ENCODE measurements at regions not wholly inside any gene's neighbourhood (a gene's known extent, or its start where the extent isn't known, plus 50 kb on each side); places are given as distances from the start of the nearest gene placed in this dataset.

DNA sequence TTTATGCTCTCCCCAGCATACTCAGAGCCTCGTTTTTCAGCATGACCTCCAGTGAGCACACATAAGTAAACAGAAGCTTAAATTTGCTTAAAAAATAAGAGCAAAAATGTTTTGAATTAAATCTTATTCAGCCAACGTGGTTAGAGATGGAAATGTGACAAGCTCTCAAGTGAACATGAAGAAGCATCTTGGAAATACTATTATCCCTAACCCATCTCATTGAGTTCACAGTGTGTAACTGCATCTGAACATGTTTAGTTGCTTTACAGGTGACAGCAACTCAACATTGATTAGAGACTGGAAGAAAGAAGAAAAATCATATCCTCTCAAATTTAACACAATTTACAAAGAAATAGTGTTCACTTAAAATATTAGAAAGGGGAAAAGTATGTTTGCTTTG, 1785.1 kb downstream of the MAT2B start:
- DNase-seq (ENCODE audit: low read depth), result no peak

DNA sequence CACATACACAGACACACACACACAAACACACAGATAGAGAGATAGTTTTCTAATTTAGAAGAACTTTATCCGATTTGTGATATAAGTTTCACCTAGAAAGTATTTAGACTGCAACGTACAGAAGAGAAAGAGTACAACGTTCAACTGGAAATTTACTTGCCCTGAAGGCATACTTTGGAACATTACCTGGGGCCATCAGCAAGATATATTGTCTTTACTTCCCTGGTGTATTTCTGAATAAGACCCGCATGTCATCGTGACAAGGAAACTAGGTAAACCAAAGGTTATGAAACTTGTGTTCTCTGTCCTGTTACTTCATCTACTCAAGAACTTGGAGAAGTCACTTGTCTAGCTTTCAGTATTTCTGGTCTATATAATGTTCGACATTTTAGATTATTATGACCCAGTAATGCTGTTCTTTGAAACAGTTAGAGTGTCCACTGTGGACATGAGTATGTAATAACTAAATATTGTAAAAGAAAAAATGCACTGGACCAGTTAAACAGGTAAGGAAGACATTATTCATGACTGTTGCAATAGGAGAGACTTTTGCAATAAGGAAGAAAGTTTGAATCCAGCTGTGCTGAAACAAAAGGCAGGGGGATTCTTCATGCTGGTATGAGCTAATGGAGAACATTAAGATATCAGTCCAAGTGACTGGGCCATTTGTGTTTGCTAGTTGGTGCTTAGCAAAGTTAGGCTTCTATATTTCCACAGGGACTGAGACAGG, 1791.1 kb downstream of the MAT2B start:
- no peak for DNase-seq (ENCODE audit: low read depth)

DNA sequence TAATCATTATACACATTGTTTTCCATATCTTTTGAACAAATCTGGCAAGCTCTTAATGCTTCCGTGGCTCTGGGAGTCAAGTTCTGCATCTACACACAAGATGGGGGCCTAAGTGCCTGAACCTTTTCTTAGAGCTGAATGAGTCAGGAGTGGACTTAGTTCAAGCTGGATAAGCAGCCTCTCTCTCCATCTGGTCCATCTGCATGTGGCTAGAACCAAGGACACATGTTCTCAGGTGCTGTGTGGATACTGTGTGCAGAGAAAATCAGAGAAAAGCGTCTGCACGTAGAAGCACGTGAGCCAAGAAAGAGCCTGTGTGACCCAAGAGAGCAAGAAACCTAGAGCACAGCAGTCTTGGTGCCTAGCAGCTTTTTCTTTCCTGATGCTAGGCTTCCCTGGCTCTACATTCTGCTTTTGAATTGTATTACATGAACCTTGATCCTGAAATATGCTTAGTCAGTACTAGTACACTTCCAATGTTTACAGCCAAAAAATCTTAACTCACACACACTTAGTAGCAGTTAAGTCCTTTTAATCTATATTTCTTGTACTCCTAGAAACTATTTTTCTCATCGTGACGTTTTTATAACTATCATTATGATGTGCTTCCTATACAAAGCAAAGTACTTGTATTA, 1798.9 kb downstream of the MAT2B start:
- no peak for DNase-seq (ENCODE audit: low read depth)

DNA sequence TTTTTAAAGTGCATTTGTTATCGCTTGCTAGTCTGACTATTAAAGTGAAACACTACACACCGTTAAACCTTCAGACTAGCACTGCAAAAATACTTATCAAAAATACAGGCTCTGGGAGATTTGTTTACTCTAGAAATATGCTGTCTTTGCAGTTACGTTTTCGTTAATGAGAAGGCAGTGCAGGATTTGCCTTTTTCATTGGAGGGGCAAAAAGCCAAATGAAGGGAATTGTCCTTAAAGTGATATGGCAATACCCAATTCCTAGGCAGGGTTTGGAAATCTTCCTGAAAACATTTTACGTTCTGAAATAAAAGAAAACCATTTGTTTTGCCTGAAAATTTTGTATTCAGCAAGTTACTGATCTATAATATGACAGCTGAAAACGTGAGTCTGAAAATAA, 1800.2 kb downstream of the MAT2B start:
- DNase-seq (ENCODE audit: low read depth), result no peak

DNA sequence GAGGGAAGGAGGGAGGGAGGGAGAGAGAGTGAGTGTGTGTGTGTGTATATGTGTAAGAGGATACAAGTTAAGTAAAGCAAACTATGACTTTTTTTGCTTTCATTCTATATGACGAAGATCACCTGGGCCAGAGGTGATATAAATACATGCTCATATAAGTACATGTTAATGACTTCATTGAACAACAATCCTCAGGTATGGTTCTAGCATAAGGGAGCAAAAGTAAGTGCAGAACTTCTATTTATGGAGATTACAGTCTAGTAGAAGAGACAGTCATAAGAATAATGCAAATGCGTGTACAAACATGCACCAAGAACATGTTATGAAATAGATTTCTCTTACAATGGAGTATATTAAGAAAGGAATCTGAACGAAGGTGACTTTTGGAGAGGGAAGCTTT, 1804.0 kb downstream of the MAT2B start:
- DNase-seq (ENCODE audit: low read depth), result no peak

DNA sequence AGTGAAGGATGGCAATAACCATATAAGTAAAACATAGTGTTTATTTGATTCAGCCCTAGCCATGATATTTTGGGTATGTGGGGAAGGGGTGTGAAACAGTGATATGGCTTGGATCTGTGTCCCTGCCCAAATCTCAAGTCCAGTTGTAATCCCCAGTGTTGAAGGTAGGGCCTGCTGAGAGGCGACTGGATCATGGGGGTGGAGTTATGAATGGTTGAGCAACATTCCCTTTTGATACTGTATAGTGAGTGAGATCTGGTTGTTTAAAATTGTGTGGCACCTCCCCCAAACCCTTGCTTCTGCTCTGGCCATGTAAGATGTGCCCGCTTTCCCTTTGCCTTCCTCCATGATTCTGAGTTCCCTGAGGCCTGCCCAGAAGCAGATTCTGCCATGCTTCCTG, 1804.6 kb downstream of the MAT2B start:
- no peak for DNase-seq (ENCODE audit: low read depth)

DNA sequence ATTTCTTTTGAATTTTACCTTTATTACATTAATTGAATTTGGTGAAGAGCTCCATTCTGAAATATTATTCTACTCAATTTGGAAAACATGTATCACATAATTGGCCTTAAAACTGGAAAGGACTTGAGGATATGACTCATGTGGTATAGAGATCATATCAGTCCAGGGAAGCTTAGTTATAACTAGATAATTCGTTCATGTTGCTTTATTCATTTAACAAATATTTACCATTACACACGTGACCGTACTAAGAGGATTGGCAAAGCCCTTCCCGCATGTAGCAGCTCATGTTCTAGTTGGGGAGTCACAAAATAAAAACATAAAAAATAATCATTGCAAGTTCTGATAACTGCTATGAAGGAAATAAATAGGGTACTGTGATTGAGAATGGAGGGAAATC, 1816.5 kb downstream of the MAT2B start:
- DNase-seq (ENCODE audit: low read depth), result no peak

DNA sequence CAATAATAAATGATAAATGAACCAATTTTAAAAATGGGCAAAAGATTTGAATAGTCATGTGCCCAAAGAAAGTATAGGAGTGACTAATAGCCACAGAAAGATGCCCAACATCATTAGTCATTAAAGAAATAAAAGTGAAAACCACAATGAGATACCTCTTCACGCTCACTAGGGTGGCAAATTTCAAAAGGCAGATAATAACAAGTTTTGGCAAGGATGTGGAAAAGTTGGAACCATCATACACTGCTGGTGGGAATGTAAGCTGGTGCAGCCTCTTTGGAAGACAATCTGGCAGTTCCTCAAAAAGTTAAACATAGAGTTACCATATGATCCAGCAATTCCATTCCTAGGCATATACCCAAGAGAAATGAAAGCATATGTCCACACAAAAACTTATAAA, 1819.8 kb downstream of the MAT2B start:
- DNase-seq (ENCODE audit: low read depth), result no peak

DNA sequence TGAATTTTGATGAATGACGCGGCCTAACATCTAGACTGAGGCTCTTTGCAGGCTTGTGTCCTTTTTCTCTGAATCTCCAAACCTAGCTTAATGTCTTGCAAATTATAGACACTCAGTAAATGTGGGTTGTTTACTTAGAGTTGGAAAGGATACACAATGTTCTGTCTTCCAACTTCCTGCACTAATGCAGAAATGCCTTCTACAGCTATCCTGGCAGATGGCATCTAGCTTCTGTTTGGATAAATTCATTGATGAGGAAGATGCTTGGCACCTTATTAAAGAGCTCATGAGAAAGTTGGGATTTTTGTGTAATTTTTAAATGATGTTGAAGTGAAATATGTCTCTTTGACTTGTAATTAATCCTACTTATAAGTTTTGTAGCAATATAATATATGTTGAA, 1822.2 kb downstream of the MAT2B start:
- DNase-seq (ENCODE audit: low read depth), result no peak

DNA sequence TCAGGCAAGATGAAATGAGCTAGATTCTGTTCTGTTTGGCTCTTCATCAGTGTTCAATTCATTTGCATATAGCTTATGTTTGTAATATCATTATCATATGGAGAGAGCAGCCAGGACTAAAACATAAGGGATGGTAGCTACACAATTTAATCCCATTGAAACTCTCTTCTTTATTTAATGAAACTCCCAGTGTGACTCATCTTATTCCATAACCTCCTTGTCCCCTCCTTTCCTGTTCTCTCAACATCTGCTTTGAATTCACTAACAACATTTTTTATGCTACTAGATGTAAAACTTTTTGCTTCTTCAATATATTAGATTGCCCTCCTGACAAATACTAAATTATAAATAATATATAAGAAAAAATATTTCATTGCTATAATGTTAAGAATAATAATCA, 1823.4 kb downstream of the MAT2B start:
- no peak for DNase-seq (ENCODE audit: low read depth)

DNA sequence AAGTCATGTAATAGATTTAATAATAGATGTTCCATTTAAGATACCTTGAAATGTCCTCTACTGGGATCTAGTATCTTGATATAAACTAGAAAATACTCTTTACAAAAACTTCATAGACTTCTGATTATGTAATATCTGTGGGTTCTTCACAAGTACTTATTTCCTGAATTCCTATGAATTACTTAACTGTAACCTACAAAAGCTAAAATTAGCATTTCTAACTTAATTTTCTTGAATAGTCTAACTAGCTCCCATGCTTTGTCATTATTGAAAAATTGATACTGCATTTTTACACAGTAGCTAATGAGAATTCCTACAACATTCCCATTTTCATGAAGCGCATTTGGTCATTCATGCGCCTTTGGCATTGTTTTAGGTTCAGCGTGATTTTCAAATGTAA, 1828.2 kb downstream of the MAT2B start:
- DNase-seq (ENCODE audit: low read depth), result no peak

DNA sequence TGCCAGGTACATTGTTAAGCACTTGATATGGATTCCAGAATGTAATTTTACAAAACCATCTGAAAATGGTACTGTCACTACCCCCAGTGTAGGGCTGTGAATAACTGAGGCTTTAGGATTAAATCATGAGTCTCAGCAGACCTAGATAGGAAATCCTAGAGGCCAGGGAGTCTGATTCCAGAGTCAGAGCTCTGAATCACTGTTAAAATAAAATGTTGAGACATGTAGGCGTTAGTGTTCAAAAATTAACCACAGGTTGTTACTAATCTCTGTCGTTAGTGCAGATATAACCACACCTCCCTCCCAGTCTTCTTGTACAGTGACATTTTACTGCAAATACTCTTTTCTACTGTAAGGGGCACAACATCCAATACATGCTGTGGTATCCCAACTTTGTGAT, 1828.8 kb downstream of the MAT2B start:
- DNase-seq (ENCODE audit: low read depth), result no peak

DNA sequence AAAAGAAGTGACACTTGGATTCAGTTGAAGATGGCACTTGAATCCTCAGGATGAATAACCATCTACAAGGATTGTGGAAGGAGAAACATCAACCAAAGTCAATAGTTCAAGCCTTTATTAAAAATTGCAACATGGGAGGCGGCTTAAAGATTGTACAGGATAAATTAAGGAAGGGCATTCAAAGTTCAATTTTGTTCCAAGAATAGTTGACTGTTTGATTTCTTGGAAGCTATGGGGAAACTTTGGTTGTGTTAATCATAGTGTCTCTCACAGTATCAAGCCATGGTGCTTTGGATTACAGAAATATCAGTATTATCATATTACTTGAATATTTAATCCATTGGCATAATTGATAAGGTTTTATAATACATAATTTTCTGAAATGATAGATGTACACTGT, 1844.3 kb downstream of the MAT2B start:
- DNase-seq (ENCODE audit: low read depth), result no peak

DNA sequence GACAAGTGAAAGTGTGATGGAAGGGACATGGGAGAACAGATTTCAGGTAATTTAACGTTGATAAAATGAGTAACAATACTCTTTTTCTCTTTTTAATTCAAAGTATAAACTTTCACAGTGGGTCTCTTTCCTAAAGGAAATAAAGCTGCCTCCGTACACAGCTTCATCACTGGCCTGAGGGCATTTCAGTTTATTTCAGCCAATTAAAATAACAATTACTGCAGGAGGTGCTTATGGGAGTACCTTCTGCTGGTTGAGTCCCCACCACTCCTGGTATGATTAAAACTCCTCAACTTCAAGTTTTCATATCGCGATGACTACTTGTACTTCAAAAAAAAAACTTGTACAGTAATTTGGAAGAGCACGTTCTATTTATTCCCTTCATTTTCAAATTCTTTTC, 1845.9 kb downstream of the MAT2B start:
- DNase-seq (ENCODE audit: low read depth), result no peak

DNA sequence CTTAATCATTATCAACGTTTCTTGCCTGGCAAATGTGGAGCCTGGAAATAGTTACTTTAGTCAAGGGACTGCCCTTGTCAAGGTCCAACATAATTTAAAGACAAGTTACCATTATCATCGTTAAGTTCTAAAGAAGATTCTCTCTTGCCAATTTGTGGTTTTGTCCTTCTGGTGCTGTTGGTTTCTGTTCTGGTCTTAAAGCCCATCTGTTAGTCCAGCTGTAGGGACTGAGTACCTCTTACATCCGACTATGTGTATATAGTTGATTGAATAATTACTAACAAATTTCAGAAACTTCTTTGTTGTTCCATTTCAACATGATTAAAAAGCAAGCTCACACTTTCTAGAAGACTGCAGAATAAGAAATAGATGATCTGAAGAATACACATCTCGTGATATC, 1854.9 kb downstream of the MAT2B start:
- no peak for DNase-seq (ENCODE audit: low read depth)

DNA sequence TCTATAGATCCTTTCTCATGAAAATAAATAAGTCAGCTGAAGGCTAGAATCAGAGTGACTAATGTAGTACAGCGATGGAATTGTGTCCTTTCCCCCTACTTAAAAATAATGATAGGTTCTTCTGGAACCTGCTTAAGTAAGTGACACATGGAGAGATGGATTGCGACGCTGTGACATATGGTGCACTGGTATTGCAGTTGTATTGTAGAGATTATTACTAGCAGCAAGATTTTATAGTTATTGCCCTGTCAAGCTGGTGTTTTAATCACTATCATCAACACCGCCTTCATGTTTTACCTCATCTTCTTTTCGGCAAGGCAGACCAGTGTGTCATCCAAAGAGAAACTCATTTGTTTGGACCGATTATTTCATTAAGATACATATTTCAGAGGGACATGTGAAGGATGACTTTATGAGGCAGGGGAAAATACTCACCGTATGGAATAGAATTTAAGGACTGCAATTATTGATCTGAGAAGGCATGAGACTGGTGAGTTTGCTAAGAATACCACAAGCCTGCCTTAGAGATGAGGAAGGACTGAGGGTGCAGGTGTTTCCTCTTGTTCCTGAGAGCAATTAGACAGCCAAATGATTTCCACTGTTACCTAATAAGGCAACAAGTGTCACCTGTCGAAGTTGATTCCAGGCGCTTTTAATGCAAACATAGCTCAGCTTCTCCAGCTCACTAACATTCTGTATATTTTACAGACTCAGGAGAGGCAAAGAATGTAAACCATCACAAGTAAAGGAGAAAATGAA, 1855.5 kb downstream of the MAT2B start:
- no peak for DNase-seq (ENCODE audit: low read depth)

DNA sequence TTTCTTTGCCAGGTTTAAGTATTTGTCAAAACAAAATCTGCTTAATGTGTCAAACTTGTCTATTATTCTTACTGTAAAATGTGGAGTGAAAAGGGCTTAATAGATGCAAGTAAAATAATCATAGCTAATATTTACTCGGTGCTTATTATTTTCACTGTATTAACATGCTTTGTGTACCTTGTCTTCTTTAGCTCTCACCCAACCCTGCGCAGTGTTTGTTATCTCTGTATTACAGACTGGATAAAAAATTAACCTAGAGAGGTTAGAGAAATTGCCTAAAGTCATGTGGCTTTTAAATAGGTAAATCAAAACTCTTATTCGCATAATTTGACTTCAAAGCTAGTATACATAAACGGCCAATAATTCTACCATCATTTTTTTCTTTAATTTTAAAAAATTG, 1864.8 kb downstream of the MAT2B start:
- DNase-seq (ENCODE audit: low read depth), result no peak

DNA sequence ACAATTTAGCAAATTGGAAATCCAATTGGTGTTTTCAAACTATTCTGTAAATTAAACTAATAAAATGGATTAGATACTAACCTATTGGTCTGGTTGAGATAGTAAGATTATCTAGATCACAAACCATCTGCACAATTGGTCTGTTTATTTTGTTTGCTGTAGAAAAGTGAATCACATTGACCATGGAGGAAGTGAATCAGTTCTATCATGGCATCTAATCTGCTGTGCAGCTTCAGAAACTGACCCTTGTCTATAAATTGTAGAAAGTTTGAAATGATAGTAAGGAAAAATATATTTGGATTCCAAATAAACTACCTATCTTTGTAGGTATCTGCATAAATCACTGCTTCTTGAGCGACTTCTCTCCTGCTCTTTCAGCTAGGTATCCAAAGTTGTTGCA, 1865.4 kb downstream of the MAT2B start:
- no peak for DNase-seq (ENCODE audit: low read depth)

DNA sequence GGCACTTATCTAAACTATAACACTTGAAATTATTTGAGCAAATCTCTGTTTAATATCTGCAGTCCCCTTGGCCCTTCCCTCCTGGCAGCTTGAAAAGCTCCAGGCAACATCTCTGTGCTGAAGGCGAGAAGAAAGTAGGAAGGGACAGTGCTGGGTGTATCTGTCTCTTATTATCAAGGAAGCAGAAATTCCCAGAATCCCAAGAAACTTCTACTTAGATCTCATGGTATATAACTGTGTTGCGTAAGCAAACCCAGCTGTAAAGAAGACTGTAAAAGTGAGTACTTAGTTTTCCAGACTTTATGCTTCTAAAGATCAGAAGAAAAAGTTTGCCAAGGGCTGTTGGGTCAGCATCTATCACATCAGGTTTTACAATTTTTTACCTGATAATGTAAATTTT, 1869.8 kb downstream of the MAT2B start:
- no peak for DNase-seq (ENCODE audit: low read depth)

DNA sequence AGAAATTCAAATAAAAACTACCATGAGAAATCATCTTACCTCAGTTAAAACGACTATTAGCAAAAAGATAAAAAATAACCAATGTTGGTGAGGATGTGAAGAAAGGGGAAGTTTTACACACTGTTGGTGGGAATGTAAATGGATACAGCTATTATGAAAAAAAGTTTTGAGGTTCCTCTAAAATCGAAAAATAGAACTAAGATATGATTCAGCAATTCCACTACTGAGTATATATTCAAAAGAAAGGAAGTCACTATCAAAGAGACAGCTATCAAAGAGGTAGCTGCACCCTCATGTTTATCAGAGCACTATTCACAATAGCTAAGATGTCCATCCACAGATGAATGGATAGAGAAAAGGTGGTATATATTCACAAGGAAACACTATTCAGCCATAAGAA, 1888.4 kb downstream of the MAT2B start:
- DNase-seq (ENCODE audit: low read depth), result no peak

DNA sequence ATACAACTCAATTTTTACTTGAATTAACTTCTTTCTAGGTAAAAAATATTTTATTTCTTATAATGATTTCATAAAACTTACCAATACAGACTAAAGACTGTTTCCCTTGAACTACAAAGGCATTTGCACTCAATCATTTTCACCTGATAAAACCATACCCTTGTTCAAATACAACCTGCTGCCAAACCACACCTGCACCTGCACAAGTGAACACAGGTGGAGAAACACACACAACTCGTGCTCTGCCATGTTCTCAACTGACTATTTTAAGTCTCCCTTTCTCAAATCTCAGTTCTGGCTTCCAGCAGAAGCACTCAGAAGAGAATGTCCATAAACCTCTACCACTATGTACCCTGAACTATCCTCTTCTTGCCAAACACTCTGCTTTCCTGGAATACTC, 1892.1 kb downstream of the MAT2B start:
- no peak for DNase-seq (ENCODE audit: low read depth)

DNA sequence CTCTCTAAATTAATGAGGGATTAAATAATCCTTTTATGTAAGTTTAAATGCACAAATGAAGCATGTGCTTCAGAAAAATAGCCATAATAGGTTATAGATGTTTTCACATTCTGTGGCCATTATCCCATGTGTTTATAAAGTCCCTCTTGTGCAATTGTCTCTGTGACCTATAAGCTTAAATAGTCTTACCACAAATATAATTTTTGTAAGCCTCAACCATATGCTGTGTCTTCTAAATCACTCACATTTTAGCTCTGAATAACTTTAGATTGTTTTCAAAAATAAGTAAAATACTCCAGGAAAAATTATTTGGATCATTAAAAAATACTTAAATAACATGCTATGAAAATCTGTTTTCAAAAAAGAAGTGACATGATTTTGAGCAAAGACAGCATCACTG, 1894.7 kb downstream of the MAT2B start:
- DNase-seq (ENCODE audit: low read depth), result no peak

DNA sequence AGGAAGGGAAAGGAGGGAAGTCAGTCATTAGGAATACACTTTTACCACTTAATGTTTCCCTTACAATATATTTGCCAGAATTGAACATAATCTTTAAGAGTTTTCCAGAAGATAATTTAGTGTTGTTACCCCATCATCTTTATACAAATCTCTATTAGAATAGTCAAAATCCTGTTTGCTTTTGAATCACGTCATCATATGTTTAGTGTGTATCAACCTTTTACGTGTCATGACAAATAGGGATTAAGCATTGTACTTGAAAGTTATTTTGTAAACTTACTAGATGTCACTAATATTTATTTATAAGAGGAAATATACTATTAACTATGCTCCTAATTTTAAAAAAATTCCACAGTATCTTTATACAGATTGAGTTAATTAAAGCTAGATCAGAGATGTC, 1899.5 kb downstream of the MAT2B start:
- no peak for DNase-seq (ENCODE audit: low read depth)

DNA sequence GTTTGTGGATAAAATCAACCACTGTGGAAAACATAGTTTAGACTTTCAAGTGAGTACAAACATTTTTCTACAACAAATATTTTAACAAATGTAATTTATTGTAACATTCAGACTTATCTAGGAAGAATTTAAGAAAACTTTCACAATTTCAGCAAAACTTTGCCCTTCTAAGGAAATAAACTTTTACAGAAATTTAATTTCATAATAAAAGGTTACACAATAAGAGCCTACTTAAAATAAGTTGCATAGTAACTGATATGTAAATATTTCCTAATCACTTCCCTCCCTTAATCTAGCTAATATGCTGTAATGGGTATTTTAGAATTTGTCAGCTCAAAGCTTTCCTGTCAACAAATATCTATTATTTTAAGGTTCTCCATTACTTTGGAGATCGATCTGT, 1899.9 kb downstream of the MAT2B start:
- DNase-seq (ENCODE audit: low read depth), result no peak

Data from stimulated activated CD8-positive, alpha-beta memory T cell treated with anti-CD3 and anti-CD28 coated beads, Interleukin-15, amount 100 ng/mL, for 1 hour (primary cell).